ENCODE measurements at regions not wholly inside any gene's neighbourhood (a gene's known extent, or its start where the extent isn't known, plus 50 kb on each side); places are given as distances from the start of the nearest gene placed in this dataset.

- Histone ChIP-seq H3K4me3 (no peak overlapping the region), H3K4me1 (replicated peaks in 1 of 2) (peaks cover 0 to 17% of the 10 kb centered on the region in 2 donors), H3K9me3 (replicated peaks in 1 of 3) (peaks cover 0 to 2% (median 0%) of the 10 kb centered on the region in 3 donors), H3K36me3 (replicated peaks in 1 of 2) (no peaks in the 10 kb centered on the region), H3K27ac (no peak overlapping the region), H3K27me3 (no peaks in the 10 kb centered on the region)
- TF ChIP-seq CTCF (IDR thresholded peaks at IDR 0.05) (no peak), POLR2A (IDR thresholded peaks at IDR 0.05) (no peak)
- intact Hi-C loops (cut with DNase I), result no loop called here
- no peak for DNase-seq
- 79 to 90% (median 84%) methylated on average over 1 of the region's 1 CpG for WGBS, 4 donors
Measured at GRCh38 chr13:80547341-80547740, 206.4 kb upstream of the SPRY2 start.

GRCh38 chr13:80533175-80533574, 192.2 kb upstream of the SPRY2 start:
- no peak for TF ChIP-seq POLR2A (IDR thresholded peaks at IDR 0.05)
- TF ChIP-seq CTCF (IDR thresholded peaks at IDR 0.05), result no peak
- H3K27me3 ChIP-seq, result no peaks in the 10 kb centered on the region
- no peaks in the 10 kb centered on the region for H3K9me3 ChIP-seq (replicated peaks in 1 of 3)
- intact Hi-C loops (cut with DNase I), result no loop called here
- no peaks in the 10 kb centered on the region for H3K4me1 ChIP-seq (replicated peaks in 1 of 2)
- 100% methylated on average over 1 of the region's 1 CpG for WGBS, 4 donors
- no peaks in the 10 kb centered on the region for H3K36me3 ChIP-seq (replicated peaks in 1 of 2)
- no peak for DNase-seq
- H3K4me3 ChIP-seq, result no peak overlapping the region
- no peak overlapping the region for H3K27ac ChIP-seq

GRCh38 chr13:80530902-80531301, 190.0 kb upstream of the SPRY2 start:
- H3K4me1 ChIP-seq (replicated peaks in 1 of 2), result no peaks in the 10 kb centered on the region
- no peak for TF ChIP-seq CTCF (IDR thresholded peaks at IDR 0.05)
- TF ChIP-seq POLR2A (IDR thresholded peaks at IDR 0.05), result no peak
- intact Hi-C loops (cut with DNase I), result no loop called here
- no peaks in the 10 kb centered on the region for H3K9me3 ChIP-seq (replicated peaks in 1 of 3)
- no peaks in the 10 kb centered on the region for H3K27me3 ChIP-seq
- H3K27ac ChIP-seq, result no peak overlapping the region
- H3K36me3 ChIP-seq (replicated peaks in 1 of 2), result no peaks in the 10 kb centered on the region
- no peak overlapping the region for H3K4me3 ChIP-seq
- 95 to 100% (median 96%) methylated on average over 1 of the region's 1 CpG for WGBS, 4 donors
- no peak for DNase-seq

- no peak for DNase-seq
- no peak for TF ChIP-seq POLR2A (IDR thresholded peaks at IDR 0.05)
- TF ChIP-seq CTCF (IDR thresholded peaks at IDR 0.05), result no peak
- intact Hi-C loops (cut with DNase I), result no loop called here
- 80 to 84% (median 81%) methylated on average over 4 of the region's 4 CpGs for WGBS, 4 donors
- H3K9me3 ChIP-seq (replicated peaks in 1 of 3), result no peaks in the 10 kb centered on the region
- H3K4me1 ChIP-seq (replicated peaks in 1 of 2), result no peaks in the 10 kb centered on the region
- no peaks in the 10 kb centered on the region for H3K27me3 ChIP-seq
- H3K4me3 ChIP-seq, result no peak overlapping the region
- no peak overlapping the region for H3K27ac ChIP-seq
- no peaks in the 10 kb centered on the region for H3K36me3 ChIP-seq (replicated peaks in 1 of 2)
Measured at GRCh38 chr13:80530191-80530590, 189.3 kb upstream of the SPRY2 start.
